ENCODE measurements at regions not wholly inside any gene's neighbourhood (a gene's known extent, or its start where the extent isn't known, plus 50 kb on each side); places are given as distances from the start of the nearest gene placed in this dataset.
"Not testable (repeated sequence)": the region's sequence is repeated elsewhere in the genome, so short reads cannot be mapped to it uniquely, and the experiment has no call there.

- DNase-seq (ENCODE audit: low spot score): no peak
These were observed 128.8 kb downstream of the LMNTD1 start for GRCh38 chr12:25424211-25424731.

- DNase-seq (ENCODE audit: low spot score): no peak
These were observed 129.6 kb downstream of the LMNTD1 start for GRCh38 chr12:25423355-25424050.

GRCh38 chr12:25422241-25422640 lies 130.8 kb downstream of the LMNTD1 start:
- no peak for DNase-seq (ENCODE audit: low spot score)

GRCh38 chr12:25421651-25422167 lies 131.4 kb downstream of the LMNTD1 start:
- no peak for DNase-seq (ENCODE audit: low spot score)

GRCh38 chr12:25420116-25420515 lies 133.0 kb downstream of the LMNTD1 start:
- DNase-seq (ENCODE audit: low spot score): no peak

- no peak for DNase-seq (ENCODE audit: low spot score)
These were observed 133.5 kb downstream of the LMNTD1 start for GRCh38 chr12:25419595-25419994.

- DNase-seq (ENCODE audit: low spot score): no peak
These were observed 136.0 kb downstream of the LMNTD1 start for GRCh38 chr12:25417071-25417470.

- no peak for DNase-seq (ENCODE audit: low spot score)
These were observed 136.6 kb downstream of the LMNTD1 start for GRCh38 chr12:25416516-25416915.

- no peak for DNase-seq (ENCODE audit: low spot score)
These were observed 138.1 kb downstream of the LMNTD1 start for GRCh38 chr12:25415004-25415403.

GRCh38 chr12:25412735-25413134 lies 140.3 kb downstream of the LMNTD1 start:
- DNase-seq (ENCODE audit: low spot score): no peak

- no peak for DNase-seq (ENCODE audit: low spot score)
These were observed 148.1 kb downstream of the LMNTD1 start for GRCh38 chr12:25404955-25405354.

- no peak for DNase-seq (ENCODE audit: low spot score)
These were observed 151.0 kb upstream of the KRAS start for GRCh38 chr12:25401547-25402345.

- no peak for DNase-seq (ENCODE audit: low spot score)
These were observed 146.3 kb upstream of the KRAS start for GRCh38 chr12:25397001-25397400.

- no peak for DNase-seq (ENCODE audit: low spot score)
These were observed 144.5 kb upstream of the KRAS start for GRCh38 chr12:25395227-25395626.

- DNase-seq (ENCODE audit: low spot score): not testable (repeated sequence)
These were observed 144.0 kb upstream of the KRAS start for GRCh38 chr12:25394775-25395174.

- DNase-seq (ENCODE audit: low spot score): no peak
These were observed 143.3 kb upstream of the KRAS start for GRCh38 chr12:25394025-25394424.

- DNase-seq (ENCODE audit: low spot score): not testable (repeated sequence)
These were observed 140.6 kb upstream of the KRAS start for GRCh38 chr12:25391346-25391745.

- no peak for DNase-seq (ENCODE audit: low spot score)
These were observed 137.5 kb upstream of the KRAS start for GRCh38 chr12:25388183-25388582.

GRCh38 chr12:25387732-25388050 lies 137.0 kb upstream of the KRAS start:
- no peak for DNase-seq (ENCODE audit: low spot score)

GRCh38 chr12:25386831-25387731 lies 136.4 kb upstream of the KRAS start:
- peak; percentile 75 for DNase-seq (ENCODE audit: low spot score)

- no peak for DNase-seq (ENCODE audit: low spot score)
These were observed 134.1 kb upstream of the KRAS start for GRCh38 chr12:25384893-25385248.
